Natural killer cell (primary cell): ENCODE measurements at regions not wholly inside any gene's neighbourhood (a gene's known extent, or its start where the extent isn't known, plus 50 kb on each side); places are given as distances from the start of the nearest gene placed in this dataset.

Experiments used
- ATAC-seq, 3 donors: fragments of 150-1000 bp in 2 of 3; fragments of 200-7000 bp in 1 of 3; cut with Tn5 transposase; 1 replicate in 1 of 3; 2 replicates in 2 of 3; pipeline ENCODE4 v1.10.0; 2021; ENCODE audit warnings: mild to moderate bottlenecking in 2 of 3, moderate library complexity in 2 of 3
- DNase-seq, 2 donors: peaks; one replicate each; pipeline versions ENCODE4 v3.0.0 to v3.0.0-alpha.2; 2013 to 2021; ENCODE audit warnings: mixed read lengths in 1 of 2
- H3K27ac ChIP-seq: one replicate; pipeline ENCODE4 v1.5.1; 2013; ENCODE audit warnings: mild to moderate bottlenecking, low read length
- H3K27me3 ChIP-seq: one replicate; pipeline ENCODE4 v1.6.1; 2013; ENCODE audit warnings: low read length; ENCODE audit not compliant: control insufficient read depth, insufficient read depth
- H3K36me3 ChIP-seq: one replicate; pipeline ENCODE4 v1.6.1; 2013; ENCODE audit warnings: low read length; ENCODE audit not compliant: control insufficient read depth, insufficient read depth
- H3K4me1 ChIP-seq: one replicate; pipeline ENCODE4 v1.6.1; 2013; ENCODE audit warnings: low read length; ENCODE audit not compliant: control insufficient read depth, insufficient read depth
- H3K4me3 ChIP-seq: one replicate; pipeline ENCODE4 v1.5.1; 2013; ENCODE audit warnings: low read length
- H3K9me3 ChIP-seq: one replicate; pipeline ENCODE4 v1.6.1; 2013; ENCODE audit warnings: low read length; ENCODE audit not compliant: control insufficient read depth, insufficient read depth
- H3K27ac Mint-ChIP-seq, 2 donors: one replicate each; pipeline ENCODE4 v1.8.0; 2022; ENCODE audit warnings: mild to moderate bottlenecking in 2 of 2, mixed read lengths in 2 of 2, moderate library complexity in 1 of 2
- H3K27me3 Mint-ChIP-seq, 2 donors: one replicate each; pipeline ENCODE4 v1.8.0; 2022; ENCODE audit warnings: low read depth in 2 of 2, mixed read lengths in 2 of 2
- H3K36me3 Mint-ChIP-seq: one replicate; pipeline ENCODE4 v1.8.0; 2022; ENCODE audit warnings: mixed read lengths
- H3K4me1 Mint-ChIP-seq, 2 donors: one replicate each; pipeline ENCODE4 v1.8.0; 2022; ENCODE audit warnings: mixed read lengths in 2 of 2
- H3K4me3 Mint-ChIP-seq: one replicate; pipeline ENCODE4 v1.8.0; 2022; ENCODE audit warnings: mild to moderate bottlenecking, moderate library complexity, mixed read lengths
- H3K9me3 Mint-ChIP-seq, 2 donors: one replicate each; pipeline ENCODE4 v1.8.0; 2022; ENCODE audit warnings: mixed read lengths in 2 of 2
- CTCF ChIP-seq: fragments of 200-600 bp; IDR thresholded peaks from one replicate; pipeline ENCODE4 v1.8.0; 2022; ENCODE audit warnings: antibody characterized with exemption
- WGBS: methylation state at CpG from one replicate; pipeline ENCODE4 v1.1.7; 2013; ENCODE audit warnings: missing lambda C conversion rate; ENCODE audit not compliant: insufficient coverage; 5-methylcytosine and 5-hydroxymethylcytosine counted together
- intact Hi-C: fragments of 100-400 bp; cut with micrococcal nuclease; formaldehyde crosslinking; loops from one replicate; pipeline ENCODE4 v1.14.2; 2022

- Mint-ChIP-seq H3K4me3 (no peak overlapping the region), H3K9me3 (peaks cover 12 to 27% of the 10 kb centered on the region in 2 donors), H3K36me3 (peaks cover 8% of the 10 kb centered on the region), H3K27ac (no peak overlapping the region), H3K27me3 (no peaks in the 10 kb centered on the region), H3K4me1 (no peaks in the 10 kb centered on the region)
- DNase-seq (no peak), ATAC-seq (no peak)
- Histone ChIP-seq H3K27me3 (no peaks in the 10 kb centered on the region), H3K4me3 (no peak overlapping the region), H3K4me1 (no peaks in the 10 kb centered on the region), H3K9me3 (peaks cover 3% of the 10 kb centered on the region), H3K27ac (no peak overlapping the region), H3K36me3 (no peaks in the 10 kb centered on the region)
- intact Hi-C loops = no loop called here
- TF ChIP-seq CTCF = no peak
These were observed 917.1 kb downstream of the PLOD2 start for GRCh38 chr3:145243875-145244274.

- intact Hi-C loops = no loop called here
- Histone ChIP-seq H3K4me1 (no peaks in the 10 kb centered on the region), H3K27ac (no peak overlapping the region), H3K27me3 (no peaks in the 10 kb centered on the region), H3K9me3 (peaks cover 3% of the 10 kb centered on the region), H3K36me3 (no peaks in the 10 kb centered on the region), H3K4me3 (no peak overlapping the region)
- Mint-ChIP-seq H3K9me3 (peaks cover 11 to 27% of the 10 kb centered on the region in 2 donors), H3K27me3 (no peaks in the 10 kb centered on the region), H3K36me3 (peaks cover 12% of the 10 kb centered on the region), H3K27ac (no peak overlapping the region), H3K4me1 (no peaks in the 10 kb centered on the region), H3K4me3 (no peak overlapping the region)
- ATAC-seq (no peak), DNase-seq (no peak)
- WGBS = 60% methylated on average over 1 of the region's 1 CpG
- TF ChIP-seq CTCF = no peak
These were observed 916.7 kb downstream of the PLOD2 start for GRCh38 chr3:145244327-145244726.

GRCh38 chr3:145246291-145246690 lies 914.7 kb downstream of the PLOD2 start:
- H3K27me3 ChIP-seq = no peaks in the 10 kb centered on the region
- no peak overlapping the region for H3K27ac ChIP-seq
- Mint-ChIP-seq H3K4me1 (no peaks in the 10 kb centered on the region), H3K9me3 (peaks cover 3 to 22% of the 10 kb centered on the region in 2 donors), H3K36me3 (peaks cover 18% of the 10 kb centered on the region), H3K27me3 (no peaks in the 10 kb centered on the region), H3K27ac (no peak overlapping the region), H3K4me3 (no peak overlapping the region)
- H3K4me3 ChIP-seq = no peak overlapping the region
- H3K4me1 ChIP-seq = no peaks in the 10 kb centered on the region
- peaks cover 12% of the 10 kb centered on the region for H3K9me3 ChIP-seq
- TF ChIP-seq CTCF = no peak
- ATAC-seq (no peak), DNase-seq (no peak)
- intact Hi-C loops = no loop called here
- no CpG with 5 or more reads among the region's 1 CpG for WGBS
- H3K36me3 ChIP-seq = no peaks in the 10 kb centered on the region

- ATAC-seq (no peak), DNase-seq (no peak)
- intact Hi-C loops = no loop called here
- Mint-ChIP-seq H3K4me1 (no peaks in the 10 kb centered on the region), H3K36me3 (peaks cover 18% of the 10 kb centered on the region), H3K27ac (no peak overlapping the region), H3K27me3 (no peaks in the 10 kb centered on the region), H3K9me3 (peaks cover 0 to 19% of the 10 kb centered on the region in 2 donors), H3K4me3 (no peak overlapping the region)
- no peak overlapping the region for H3K4me3 ChIP-seq
- H3K9me3 ChIP-seq = peaks cover 9% of the 10 kb centered on the region
- no peak overlapping the region for H3K27ac ChIP-seq
- H3K36me3 ChIP-seq = no peaks in the 10 kb centered on the region
- H3K4me1 ChIP-seq = no peaks in the 10 kb centered on the region
- no peaks in the 10 kb centered on the region for H3K27me3 ChIP-seq
- no peak for TF ChIP-seq CTCF
These were observed 912.1 kb downstream of the PLOD2 start for GRCh38 chr3:145248928-145249327.
